GM10266 (cell line): ENCODE measurements at regions not wholly inside any gene's neighbourhood (a gene's known extent, or its start where the extent isn't known, plus 50 kb on each side); places are given as distances from the start of the nearest gene placed in this dataset.

ENCODE experiments used
- DNase-seq: peaks from one replicate; pipeline ENCODE4 v3.0.0; 2012; ENCODE audit errors: extremely low spot score
- TF ChIP-seq, protein P1 (sequence below): IDR thresholded peaks from 2 replicates; pipeline ENCODE4 v1.5.1; 2012; ENCODE audit warnings: mild to moderate bottlenecking, low read depth; ENCODE audit not compliant: control insufficient read depth, insufficient read depth; ENCODE audit errors: missing control alignments

DNA sequence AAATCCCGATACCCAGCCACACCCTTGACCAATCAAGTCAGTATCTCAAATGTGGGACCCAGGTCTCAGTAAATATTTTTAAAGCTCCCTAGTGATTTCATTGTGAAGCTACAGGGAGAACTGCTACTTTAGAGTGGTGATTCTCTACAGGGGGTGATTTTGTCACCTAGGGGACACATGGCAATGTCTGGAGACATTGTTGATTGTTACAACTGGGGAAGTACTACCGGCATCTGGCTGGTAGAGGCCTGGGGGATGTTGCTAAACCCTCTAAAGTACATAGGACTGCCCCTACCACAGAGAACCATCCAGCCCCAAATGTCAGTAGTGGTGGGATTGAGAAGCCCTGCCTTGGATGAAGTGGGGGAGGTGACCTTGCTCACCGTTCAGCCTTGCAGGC lies 152.9 kb downstream of the RPS24 start:
- TF ChIP-seq, protein P1, sequence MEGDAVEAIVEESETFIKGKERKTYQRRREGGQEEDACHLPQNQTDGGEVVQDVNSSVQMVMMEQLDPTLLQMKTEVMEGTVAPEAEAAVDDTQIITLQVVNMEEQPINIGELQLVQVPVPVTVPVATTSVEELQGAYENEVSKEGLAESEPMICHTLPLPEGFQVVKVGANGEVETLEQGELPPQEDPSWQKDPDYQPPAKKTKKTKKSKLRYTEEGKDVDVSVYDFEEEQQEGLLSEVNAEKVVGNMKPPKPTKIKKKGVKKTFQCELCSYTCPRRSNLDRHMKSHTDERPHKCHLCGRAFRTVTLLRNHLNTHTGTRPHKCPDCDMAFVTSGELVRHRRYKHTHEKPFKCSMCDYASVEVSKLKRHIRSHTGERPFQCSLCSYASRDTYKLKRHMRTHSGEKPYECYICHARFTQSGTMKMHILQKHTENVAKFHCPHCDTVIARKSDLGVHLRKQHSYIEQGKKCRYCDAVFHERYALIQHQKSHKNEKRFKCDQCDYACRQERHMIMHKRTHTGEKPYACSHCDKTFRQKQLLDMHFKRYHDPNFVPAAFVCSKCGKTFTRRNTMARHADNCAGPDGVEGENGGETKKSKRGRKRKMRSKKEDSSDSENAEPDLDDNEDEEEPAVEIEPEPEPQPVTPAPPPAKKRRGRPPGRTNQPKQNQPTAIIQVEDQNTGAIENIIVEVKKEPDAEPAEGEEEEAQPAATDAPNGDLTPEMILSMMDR = no peak

DNA sequence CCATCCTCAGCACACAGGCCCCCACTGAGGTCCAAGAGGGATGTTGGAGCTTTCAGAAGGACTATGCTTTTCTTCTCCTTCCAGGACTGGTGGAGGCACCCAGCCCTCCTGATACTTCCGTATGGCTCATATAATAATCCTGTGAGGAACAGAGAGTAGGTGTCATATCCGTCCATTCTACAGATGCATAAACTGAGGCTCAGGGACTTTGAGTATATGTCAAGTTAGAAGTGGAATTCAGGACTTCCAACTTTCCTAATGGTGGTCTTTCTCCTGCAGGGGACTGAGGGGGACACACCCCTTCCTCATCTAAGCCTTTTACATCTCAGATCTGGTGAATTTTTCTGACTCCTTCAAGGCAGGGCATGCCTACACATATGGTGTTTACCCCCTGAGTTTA lies 153.7 kb downstream of the RPS24 start:
- no peak for DNase-seq
- TF ChIP-seq, protein P1 = no peak

More for the DNA sequence above, 152.9 kb downstream of the RPS24 start:
- DNase-seq = no peak

DNA sequence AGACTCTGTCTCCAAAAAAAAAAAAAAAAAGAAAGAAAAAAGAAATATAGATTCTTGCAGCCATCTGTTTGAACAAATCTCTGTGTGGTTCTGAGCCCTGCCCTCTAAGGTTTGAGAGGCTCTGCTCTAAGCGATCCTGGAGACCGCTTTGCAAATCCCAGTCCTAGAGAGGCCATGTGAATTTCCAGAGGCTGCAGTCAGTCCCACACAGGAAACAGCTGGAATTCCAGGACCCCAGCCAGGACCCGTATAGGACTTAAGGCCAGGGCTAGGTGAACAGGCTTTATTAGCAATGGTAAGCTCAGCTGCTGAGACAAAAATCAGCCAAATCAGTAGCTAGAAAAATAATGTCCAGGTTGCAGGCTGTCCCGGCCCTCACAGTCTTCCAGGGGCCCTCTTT lies 154.8 kb downstream of the RPS24 start:
- TF ChIP-seq, protein P1 = no peak
- no peak for DNase-seq

DNA sequence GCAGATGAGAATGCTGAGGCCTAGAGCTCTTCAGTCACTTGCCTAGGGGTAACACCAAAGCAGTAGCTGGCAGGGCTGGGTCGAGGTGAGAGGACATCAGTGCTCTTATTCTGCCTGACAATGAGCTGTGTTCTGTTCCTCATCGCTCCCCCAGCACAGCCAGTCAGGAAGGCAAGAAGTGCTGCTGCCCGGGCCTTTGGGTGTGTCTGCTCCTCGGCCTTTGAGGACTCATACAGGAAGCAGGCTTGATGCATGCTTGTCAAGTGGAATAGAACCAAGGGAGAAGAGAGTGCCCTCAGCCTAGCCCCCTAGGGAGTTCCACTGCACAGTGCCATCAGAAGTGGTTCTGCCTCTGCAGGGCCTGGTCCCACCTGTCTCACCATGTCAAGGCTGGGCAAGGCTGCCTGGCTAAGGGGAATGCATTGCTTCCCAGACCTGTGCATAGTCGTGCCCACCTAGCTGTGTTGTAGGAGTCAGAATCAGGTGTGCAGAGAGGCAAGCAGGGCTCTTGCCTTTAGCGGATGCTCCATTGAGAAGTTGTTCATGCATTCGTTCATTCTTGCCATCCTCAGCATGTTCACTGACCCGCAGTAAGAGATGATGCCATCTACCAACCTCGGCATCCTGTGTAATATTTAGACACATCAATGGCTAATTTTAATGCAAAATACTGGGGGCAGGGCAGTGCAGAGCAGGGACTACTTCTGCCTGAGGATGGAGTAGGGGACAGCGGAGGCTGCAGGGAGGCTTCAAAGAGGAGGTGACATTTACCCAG lies 156.6 kb downstream of the RPS24 start:
- DNase-seq = no peak
- TF ChIP-seq, protein P1 = no peak

DNA sequence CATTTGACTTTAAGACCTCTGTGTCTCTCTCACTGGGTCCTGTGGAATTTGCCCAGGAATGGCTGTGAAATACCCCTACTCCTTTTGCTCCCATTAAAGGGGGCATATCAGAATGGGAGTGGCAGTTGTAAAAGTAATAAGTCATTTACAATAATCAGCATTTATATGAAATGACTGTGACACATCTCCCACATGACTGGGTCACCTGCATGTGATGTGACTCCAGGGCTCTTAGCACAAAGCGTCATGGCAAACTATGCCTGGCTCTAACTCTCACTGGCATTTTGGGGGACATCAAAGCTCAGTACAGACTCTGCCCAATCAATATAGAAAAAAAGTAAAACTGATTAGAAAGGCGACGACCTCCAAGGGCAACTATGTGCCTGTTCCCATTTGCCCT lies 157.6 kb downstream of the RPS24 start:
- DNase-seq = no peak
- TF ChIP-seq, protein P1 = no peak

DNA sequence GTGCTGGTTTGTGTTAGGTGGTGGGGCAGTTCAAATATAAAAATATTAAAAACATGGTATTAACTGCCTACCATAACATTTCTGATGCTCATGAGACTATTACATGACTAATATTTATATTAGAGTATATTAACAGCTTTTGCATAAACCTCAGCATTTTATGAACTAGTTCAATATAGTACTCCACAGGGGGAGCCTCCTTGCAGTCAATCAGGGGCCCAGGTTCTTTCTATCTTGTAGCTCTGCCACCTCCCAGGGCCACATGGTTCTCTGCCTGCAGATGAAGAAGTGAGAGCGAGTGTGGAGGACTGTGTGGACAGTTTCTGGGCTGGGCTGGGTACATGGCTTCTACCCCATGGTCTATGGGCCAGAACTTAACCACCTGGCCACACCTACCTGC lies 159.5 kb downstream of the RPS24 start:
- TF ChIP-seq, protein P1 = no peak
- no peak for DNase-seq

DNA sequence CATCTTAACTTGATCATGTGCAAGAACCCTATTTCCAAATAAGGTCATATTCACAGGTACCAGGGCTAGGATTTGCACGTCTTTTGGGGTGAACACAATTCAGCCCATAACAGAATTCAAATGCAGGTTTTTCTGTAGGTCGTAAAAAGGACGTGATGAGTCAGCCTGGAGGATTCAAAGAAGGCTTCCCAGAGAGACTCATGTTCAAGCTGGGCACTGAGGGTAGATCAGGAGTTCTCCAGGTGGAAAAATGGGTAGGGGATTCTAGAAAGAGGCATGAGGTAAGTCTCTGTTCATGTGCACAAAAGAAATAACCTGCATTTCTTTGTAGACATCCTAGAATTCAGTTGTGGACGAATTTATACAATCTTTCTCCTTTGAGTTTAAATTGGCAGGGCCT lies 160.4 kb downstream of the RPS24 start:
- TF ChIP-seq, protein P1 = no peak

More for the DNA sequence above, 160.4 kb downstream of the RPS24 start:
- no peak for DNase-seq
